Activated CD8-positive, alpha-beta memory T cell treated with anti-CD3 and anti-CD28 coated beads, Interleukin-2, amount 50 U/mL, for 24 hours (primary cell): ENCODE measurements at regions not wholly inside any gene's neighbourhood (a gene's known extent, or its start where the extent isn't known, plus 50 kb on each side); places are given as distances from the start of the nearest gene placed in this dataset.

Experiments
- DNase-seq: peaks from one replicate; pipeline ENCODE4 v3.0.0-alpha.2; 2020; ENCODE audit errors: extremely low read depth

DNA sequence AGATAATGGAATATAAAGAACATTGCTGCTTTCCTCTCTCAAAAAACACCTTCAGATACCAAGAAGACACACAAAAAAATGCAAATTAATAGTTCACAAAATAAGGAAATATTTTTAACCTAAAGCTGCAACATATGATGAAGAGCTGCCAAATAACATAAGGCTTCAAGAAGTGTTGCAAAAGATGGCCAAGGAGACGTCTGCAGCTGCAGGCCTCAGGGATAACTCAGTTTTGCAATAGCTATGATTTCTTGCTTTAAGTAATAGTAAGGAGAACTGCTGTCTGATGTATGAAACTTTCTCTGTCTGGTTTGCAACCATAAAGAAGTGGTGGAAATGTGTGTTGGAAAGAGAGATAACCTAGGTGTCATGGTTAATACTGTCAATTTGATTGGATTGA is 1237.5 kb downstream of the MRPL39 start:
- DNase-seq: no peak

DNA sequence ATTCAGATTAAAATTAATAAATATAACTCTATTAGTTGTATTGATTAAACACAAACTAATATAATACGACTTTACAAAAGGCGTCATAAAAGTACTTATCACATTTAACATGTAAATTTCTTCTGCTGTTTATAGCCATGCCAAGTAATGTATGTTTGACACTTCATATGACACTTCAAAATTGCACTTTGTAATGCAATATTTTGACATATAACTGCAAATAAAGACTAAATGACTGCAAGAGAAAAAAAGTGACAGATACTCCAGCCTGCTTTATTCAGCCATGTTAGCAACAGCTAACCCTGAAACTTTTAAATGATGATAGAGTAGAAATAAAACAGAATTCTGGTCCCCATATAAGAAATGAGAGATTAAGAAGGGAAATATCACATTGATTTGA is 1238.0 kb downstream of the MRPL39 start:
- no peak for DNase-seq

DNA sequence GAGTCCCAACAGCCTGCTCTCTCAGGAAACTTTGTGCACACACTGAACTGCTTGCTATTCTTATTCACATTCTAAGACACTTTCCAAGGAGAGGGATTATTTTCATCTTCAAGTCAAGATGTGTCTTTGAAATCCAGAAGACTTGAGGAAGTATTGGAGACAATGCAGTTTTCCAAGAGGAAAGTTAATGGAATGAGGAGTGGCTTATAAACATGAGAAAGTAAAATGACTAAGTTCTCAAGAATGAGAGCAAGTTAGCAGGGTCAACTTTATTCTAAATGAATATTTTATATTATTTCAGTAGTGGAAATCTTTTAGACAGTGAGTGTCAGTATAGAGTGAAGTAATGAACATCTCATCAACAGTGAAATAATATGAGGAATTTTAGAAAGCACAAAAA is 1239.3 kb downstream of the MRPL39 start:
- no peak for DNase-seq

GRCh38 chr21:24353492-24353891 is 1253.8 kb downstream of the MRPL39 start:
- no peak for DNase-seq

DNA sequence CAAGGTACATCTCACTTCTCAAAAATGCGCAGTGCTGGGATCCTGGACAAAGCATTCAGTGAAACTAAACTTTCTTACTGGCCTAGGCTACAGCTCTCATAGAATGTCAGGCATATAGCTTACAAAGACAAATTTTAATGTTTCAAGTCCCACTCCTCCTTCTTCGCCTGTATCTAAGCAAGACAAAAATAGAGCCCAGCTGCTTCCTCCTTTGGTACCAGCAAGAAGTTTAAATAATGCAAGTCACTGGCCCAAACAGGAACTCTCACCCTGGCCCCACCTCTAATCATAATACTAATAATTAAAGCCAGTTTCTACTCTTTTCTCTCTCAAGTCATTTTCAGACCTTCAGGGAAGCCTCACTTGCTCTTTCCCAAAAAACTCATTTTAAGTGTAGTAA is 1267.9 kb downstream of the MRPL39 start:
- no peak for DNase-seq

DNA sequence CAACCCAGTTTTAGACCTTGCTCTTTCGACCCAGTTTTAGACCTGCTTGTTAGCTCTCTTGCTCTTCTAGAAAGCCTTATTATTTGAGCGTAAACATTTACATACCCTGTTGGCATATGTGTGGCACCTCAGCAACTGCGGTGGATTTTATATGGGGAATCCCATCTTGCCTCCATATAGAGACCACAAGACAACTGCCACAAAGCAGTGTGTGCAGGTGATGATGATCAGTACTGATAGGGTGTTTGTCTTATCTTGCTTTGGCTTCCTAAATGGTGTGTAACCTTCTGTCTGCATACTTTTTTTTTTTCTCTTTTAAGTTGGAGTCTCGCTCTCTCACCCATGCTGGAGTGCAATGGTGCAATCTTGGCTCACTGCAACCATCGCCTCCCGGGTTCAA is 1270.8 kb downstream of the MRPL39 start:
- no peak for DNase-seq

DNA sequence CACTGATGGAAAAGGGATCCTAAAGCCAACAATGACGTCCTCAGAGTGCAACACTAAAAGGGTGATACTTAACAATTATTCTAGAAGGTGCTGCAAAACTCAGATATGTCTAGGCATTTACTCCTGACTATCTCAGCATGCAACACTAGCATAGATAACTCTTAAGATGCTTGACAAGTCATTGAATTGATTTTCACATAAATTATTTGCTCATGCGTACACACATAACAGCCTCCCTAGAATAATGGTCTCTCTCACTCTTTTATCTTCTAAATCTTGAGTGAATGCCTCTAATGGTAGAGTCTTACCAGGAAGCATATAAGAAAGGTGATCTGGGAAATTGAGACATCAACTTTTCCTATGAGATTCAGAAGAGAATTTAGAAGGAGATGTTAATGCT is 1283.7 kb downstream of the MRPL39 start:
- DNase-seq: no peak

DNA sequence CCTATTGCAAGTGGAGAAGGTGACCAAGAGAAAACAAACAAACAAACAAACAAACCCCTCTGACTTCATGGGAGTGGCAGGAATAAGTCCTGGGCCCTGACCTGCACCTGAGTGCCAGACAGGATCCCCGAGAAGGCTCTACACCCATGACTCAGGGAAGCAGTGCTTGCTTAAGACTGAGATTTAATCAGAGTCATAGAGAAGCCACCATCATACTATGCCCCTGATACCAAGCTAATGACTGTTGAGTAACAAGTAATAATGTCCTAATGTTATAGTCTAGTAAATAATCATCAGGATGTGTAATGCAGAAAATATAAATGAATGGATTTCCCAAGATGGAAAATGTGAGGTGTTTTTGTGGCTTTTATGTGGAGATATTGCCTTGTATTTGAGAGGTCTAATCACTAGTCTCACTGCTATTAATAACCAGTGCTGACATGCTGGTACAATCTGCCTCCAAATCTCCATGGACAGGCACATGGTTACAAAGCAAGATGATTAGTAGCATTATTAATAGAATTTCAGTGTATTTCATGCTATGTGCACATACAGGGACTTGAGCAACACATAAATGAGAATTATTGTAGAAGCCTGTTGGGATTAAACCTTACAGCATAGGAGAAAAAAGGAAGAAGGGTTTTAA is 1290.9 kb downstream of the MRPL39 start:
- DNase-seq: no peak

DNA sequence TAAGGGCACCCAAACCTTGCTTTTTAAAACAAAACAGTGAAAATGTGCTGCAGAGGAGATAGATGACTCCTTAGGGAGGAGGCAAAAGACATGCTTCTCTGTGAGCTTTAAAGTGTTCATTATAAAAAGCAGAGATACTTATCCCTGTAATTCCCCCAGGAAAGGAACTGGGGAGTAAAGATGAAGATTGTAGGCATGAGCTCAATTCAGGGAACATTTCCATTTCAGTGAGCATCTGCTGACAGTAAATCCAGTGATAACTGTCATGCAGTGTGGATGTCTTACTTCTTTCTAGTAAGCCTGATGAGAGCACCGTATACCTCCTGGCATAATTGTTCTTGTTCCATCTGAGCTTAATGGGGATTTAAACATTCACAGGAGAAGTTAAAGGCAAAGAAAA is 1296.5 kb downstream of the MRPL39 start:
- no peak for DNase-seq

DNA sequence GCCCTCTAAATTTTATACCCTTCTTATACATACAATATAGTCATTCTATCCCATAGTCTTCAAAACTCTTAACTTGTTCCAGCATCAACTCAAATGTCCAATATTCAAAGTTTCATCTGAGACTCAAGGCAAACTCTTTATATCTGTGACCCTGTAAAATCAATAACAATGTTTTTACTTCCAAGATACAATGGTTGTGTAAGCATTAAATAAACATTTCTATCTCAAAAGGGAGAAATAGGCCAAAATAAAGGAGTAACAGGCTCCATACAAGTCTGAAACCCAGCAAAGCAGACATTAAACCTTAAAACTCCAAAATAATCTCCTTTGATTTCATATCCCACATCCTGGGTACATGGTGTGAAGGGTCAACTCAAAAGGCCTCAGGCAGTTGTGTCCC is 1299.1 kb downstream of the MRPL39 start:
- no peak for DNase-seq

GRCh38 chr21:24302400-24302799 is 1304.9 kb downstream of the MRPL39 start:
- no peak for DNase-seq

- no peak for DNase-seq
Measured at GRCh38 chr21:24298040-24298439, 1309.2 kb downstream of the MRPL39 start.

- no peak for DNase-seq
Measured at GRCh38 chr21:24294171-24294570, 1313.1 kb downstream of the MRPL39 start.

GRCh38 chr21:24290151-24290833 is 1317.0 kb downstream of the MRPL39 start:
- DNase-seq: no peak

- DNase-seq: no peak
Measured at GRCh38 chr21:24289539-24289938, 1317.7 kb downstream of the MRPL39 start.

GRCh38 chr21:24280596-24280995 is 1326.7 kb downstream of the MRPL39 start:
- no peak for DNase-seq

- DNase-seq: no peak
Measured at GRCh38 chr21:24278711-24279110, 1328.6 kb downstream of the MRPL39 start.

DNA sequence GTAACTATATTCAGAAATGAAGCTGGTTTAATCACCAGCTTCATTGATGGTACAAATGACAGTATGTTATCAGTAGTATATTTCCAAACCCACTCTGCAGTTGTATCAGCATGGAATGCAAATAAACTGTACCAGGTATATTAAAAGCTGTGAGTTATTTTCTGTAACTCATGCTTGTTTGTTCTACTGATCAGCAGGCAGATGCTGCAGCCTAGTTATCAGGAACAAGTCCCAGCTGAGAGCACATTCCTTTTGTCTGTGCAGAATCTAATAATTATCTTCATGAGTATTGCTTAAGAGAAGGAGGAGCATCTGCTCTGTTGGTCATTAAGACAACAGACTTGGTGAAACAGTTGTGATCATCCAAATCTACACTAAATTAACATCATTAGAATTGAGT is 1331.1 kb downstream of the MRPL39 start:
- DNase-seq: no peak

DNA sequence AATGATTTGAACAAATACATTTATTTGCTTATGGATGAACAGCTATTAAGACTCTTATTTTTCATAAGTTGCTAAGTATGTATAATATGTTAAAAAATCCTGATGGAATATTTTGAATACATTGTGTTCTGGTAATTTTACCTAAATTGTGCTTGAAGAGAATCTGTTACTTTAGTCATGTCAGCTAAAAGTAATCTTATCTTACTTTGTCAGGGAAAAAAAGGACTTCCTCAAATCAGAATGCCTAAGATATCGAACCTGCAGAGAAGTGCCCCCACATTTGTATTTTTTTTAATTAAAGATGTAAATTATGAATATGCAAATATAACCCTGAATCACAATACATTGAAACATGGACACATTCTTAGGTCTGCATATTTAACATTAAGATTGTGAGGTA is 1331.7 kb downstream of the MRPL39 start:
- no peak for DNase-seq

GRCh38 chr21:24272521-24272938 is 1334.8 kb downstream of the MRPL39 start:
- no peak for DNase-seq

DNA sequence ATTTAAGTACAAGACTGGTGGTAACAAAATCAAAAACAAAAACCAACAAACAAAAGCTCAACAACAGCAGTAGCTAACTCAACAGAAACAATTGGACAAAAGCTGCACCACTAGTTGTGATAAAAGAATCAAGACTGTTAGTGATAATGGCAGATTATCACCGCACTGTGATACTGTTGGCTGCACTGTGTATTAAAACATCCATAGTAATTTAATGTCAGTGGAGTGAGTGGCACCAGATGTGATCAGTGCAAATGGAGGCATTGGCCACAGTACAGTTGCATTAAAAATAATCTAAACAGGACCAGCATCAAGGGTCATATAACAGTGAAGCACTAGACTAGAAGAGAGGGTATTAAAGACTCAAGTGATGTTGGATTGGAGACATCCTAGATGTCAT is 1341.3 kb downstream of the MRPL39 start:
- DNase-seq: no peak

- DNase-seq: no peak
Measured at GRCh38 chr21:24260751-24261150, 1346.5 kb downstream of the MRPL39 start.

GRCh38 chr21:24259241-24259640 is 1348.0 kb downstream of the MRPL39 start:
- DNase-seq: no peak

GRCh38 chr21:24255591-24255990 is 1351.7 kb downstream of the MRPL39 start:
- DNase-seq: no peak
